Calu3 (cell line): ENCODE measurements at regions not wholly inside any gene's neighbourhood (a gene's known extent, or its start where the extent isn't known, plus 50 kb on each side); places are given as distances from the start of the nearest gene placed in this dataset.

Experiments
- BruUV-seq: library from RNA; stranded (reverse); fragments of 400-500 nt; replicated peaks from 2 replicates; lab custom pipeline; 2021; lab: Mats Ljungman, UMichigan
- CTCF ChIA-PET: fragments of 300-600 bp; sonication (Branson Sonifier 250); formaldehyde crosslinking; loops from one replicate; lab custom pipeline; 2022; ENCODE audit warnings: antibody characterized with exemption; lab: Charles Lee
- DNase-seq: peaks from one replicate; pipeline ENCODE4 v3.0.0; 2022
- H3K27ac Mint-ChIP-seq: one replicate; pipeline ENCODE4 v1.8.0; 2022; ENCODE audit warnings: mixed read lengths; ENCODE audit not compliant: unreplicated experiment
- H3K27me3 Mint-ChIP-seq: one replicate; pipeline ENCODE4 v1.8.0; 2022; ENCODE audit warnings: mixed read lengths; ENCODE audit not compliant: unreplicated experiment
- H3K36me3 Mint-ChIP-seq: one replicate; pipeline ENCODE4 v1.8.0; 2022; ENCODE audit warnings: mild to moderate bottlenecking, moderate library complexity, mixed read lengths; ENCODE audit not compliant: insufficient read depth, unreplicated experiment
- H3K4me1 Mint-ChIP-seq: one replicate; pipeline ENCODE4 v1.8.0; 2022; ENCODE audit warnings: mild to moderate bottlenecking, low read depth, mixed read lengths; ENCODE audit not compliant: unreplicated experiment
- H3K4me3 Mint-ChIP-seq: one replicate; pipeline ENCODE4 v1.8.0; 2022; ENCODE audit warnings: mild to moderate bottlenecking, low read depth, moderate library complexity, mixed read lengths; ENCODE audit not compliant: unreplicated experiment
- H3K9me3 Mint-ChIP-seq: one replicate; pipeline ENCODE4 v1.8.0; 2022; ENCODE audit warnings: low read depth, mixed read lengths; ENCODE audit not compliant: unreplicated experiment
- CTCF ChIP-seq: fragments of 200-600 bp; IDR thresholded peaks from one replicate; pipeline ENCODE4 v1.8.0; 2022; ENCODE audit warnings: antibody characterized with exemption; ENCODE audit not compliant: unreplicated experiment
- intact Hi-C: fragments of 100-400 bp; cut with micrococcal nuclease; formaldehyde crosslinking; loops from one replicate; pipeline ENCODE4 v1.10.0; 2022; ENCODE audit not compliant: unreplicated experiment

GRCh38 chr9:84408416-84408815 lies 67.9 kb upstream of the SLC28A3 start:
- Mint-ChIP-seq H3K27me3 (no peaks in the 10 kb centered on the region), H3K4me1 (no peaks in the 10 kb centered on the region), H3K9me3 (no peaks in the 10 kb centered on the region), H3K36me3 (no peaks in the 10 kb centered on the region), H3K4me3 (no peak overlapping the region), H3K27ac (no peak overlapping the region)
- intact Hi-C loops = no loop called here
- no TSS peak for BruUV-seq
- no peak for DNase-seq
- CTCF ChIA-PET = no interaction called here
- TF ChIP-seq CTCF = no peak

GRCh38 chr9:84411683-84412267 lies 71.2 kb upstream of the SLC28A3 start:
- no peak for TF ChIP-seq CTCF
- Mint-ChIP-seq H3K4me1 (no peaks in the 10 kb centered on the region), H3K4me3 (no peak overlapping the region), H3K36me3 (no peaks in the 10 kb centered on the region), H3K27me3 (no peaks in the 10 kb centered on the region), H3K9me3 (no peaks in the 10 kb centered on the region), H3K27ac (no peak overlapping the region)
- no peak for DNase-seq
- BruUV-seq = no TSS peak
- CTCF ChIA-PET = interaction anchor here (0.6 kb wide), 1 partner anchor 9 kb away, joined by 3 read pairs; no protein-coding TSS in a partner anchor
- intact Hi-C loops = no loop called here

- Mint-ChIP-seq H3K36me3 (no peaks in the 10 kb centered on the region), H3K9me3 (no peaks in the 10 kb centered on the region), H3K4me3 (no peak overlapping the region), H3K27me3 (no peaks in the 10 kb centered on the region), H3K27ac (no peak overlapping the region), H3K4me1 (no peaks in the 10 kb centered on the region)
- CTCF ChIA-PET = interaction anchor here (0.6 kb wide), 1 partner anchor 10 kb away, joined by 3 read pairs; no protein-coding TSS in a partner anchor
- BruUV-seq = no TSS peak
- DNase-seq = no peak
- no peak for TF ChIP-seq CTCF
- intact Hi-C loops = no loop called here
Observed at GRCh38 chr9:84412654-84413053, 72.1 kb upstream of the SLC28A3 start.

- Mint-ChIP-seq H3K36me3 (no peaks in the 10 kb centered on the region), H3K9me3 (no peaks in the 10 kb centered on the region), H3K4me3 (no peak overlapping the region), H3K27me3 (no peaks in the 10 kb centered on the region), H3K27ac (no peak overlapping the region), H3K4me1 (no peaks in the 10 kb centered on the region)
- CTCF ChIA-PET = interaction anchor here (0.5 kb wide), 1 partner anchor 1228 kb away, joined by 3 read pairs; no protein-coding TSS in a partner anchor
- no peak for TF ChIP-seq CTCF
- no TSS peak for BruUV-seq
- no peak for DNase-seq
- intact Hi-C loops = no loop called here
Observed at GRCh38 chr9:84413301-84413700, 72.7 kb upstream of the SLC28A3 start.
